ENCODE measurements at regions not wholly inside any gene's neighbourhood (a gene's known extent, or its start where the extent isn't known, plus 50 kb on each side); places are given as distances from the start of the nearest gene placed in this dataset.
"Not testable (repeated sequence)": the region's sequence is repeated elsewhere in the genome, so short reads cannot be mapped to it uniquely, and the experiment has no call there.

DNA sequence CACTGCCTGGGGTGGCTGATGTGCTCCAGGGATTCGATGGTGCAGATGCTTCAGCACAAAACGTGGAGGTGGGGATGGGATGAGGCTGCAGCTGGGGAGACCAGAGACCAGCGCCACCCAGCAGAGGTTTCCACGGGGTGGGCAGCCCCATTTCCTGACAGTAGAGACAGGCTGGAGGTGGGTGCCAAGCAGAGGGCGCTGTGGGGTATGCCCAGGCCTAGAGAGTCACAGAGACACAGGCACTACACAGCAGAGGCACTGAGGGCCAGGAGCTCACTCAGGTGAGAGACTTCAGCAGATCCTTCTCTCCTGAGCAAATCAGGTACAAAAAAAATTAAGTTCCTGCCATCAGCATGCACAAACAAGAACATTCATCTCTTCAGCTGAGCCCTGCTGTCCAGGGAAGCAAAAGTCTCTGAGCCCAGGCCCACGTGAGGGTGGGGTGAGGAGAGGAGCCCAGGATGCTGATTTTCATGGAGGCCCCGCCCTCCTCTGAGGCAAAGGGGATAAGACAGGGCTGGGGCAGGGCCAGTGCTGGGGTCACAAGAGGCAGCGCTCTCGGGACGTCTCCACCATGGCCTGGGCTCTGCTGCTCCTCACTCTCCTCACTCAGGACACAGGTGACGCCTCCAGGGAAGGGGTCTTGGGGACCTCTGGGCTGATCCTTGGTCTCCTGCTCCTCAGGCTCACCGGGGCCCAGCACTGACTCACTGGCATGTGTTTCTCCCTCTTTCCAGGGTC, 53.1 kb downstream of the GGTLC2 start:
- DNase-seq (ENCODE audit: low read depth, low spot score) = no peak
- no peak overlapping the region for H3K27ac ChIP-seq

GRCh38 chr22:22698263-22698750, 53.9 kb downstream of the GGTLC2 start:
- no peak overlapping the region for H3K27ac ChIP-seq
- no peak for DNase-seq (ENCODE audit: low read depth, low spot score)

DNA sequence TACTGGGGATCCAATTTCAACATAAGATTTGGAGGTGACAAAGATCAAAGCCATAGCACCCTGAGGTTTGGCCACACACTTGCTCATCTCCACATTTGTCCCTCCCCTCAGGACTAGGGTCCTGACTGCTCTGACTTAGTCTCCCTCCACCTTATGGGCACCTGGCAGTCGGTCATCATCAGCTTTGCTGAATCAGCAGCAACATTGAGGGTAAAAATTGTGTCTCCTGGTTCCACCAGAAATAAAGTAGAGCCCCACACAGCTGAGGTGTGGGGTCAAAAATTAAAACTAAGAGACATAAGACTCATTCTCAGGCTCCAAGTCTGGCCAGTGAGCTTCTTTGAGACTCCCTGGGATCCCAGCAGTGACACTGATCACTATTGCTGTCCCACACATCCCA, 56.2 kb downstream of the GGTLC2 start:
- no peak for DNase-seq (ENCODE audit: low read depth, low spot score)
- no peak overlapping the region for H3K27ac ChIP-seq

- not testable (repeated sequence) for H3K27ac ChIP-seq; DNase-seq (ENCODE audit: low read depth, low spot score)
Observed at GRCh38 chr22:22701557-22701956, 57.1 kb downstream of the GGTLC2 start.

- H3K27ac ChIP-seq = no peak overlapping the region
- no peak for DNase-seq (ENCODE audit: low read depth, low spot score)
Observed at GRCh38 chr22:22702237-22703202, 58.1 kb downstream of the GGTLC2 start.

DNA sequence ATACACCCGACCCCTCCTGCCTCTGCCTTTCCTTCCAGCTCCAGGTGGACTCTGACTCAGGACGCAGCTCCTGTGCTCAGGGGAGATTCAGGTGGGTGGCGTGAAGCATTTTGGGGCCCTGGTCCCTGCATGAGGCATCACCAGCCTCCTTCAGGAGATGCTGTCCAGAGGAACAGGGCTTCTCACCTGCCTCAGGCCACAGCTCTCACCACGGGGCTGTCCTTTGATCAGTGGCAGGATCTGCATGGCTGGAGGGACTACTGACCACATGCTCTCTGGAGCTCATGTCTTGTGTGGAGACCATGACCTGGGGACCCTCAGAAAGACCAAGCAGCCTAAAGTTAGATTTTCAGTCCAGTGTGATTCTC, 58.8 kb downstream of the GGTLC2 start:
- no peak overlapping the region for H3K27ac ChIP-seq
- no peak for DNase-seq (ENCODE audit: low read depth, low spot score)

DNA sequence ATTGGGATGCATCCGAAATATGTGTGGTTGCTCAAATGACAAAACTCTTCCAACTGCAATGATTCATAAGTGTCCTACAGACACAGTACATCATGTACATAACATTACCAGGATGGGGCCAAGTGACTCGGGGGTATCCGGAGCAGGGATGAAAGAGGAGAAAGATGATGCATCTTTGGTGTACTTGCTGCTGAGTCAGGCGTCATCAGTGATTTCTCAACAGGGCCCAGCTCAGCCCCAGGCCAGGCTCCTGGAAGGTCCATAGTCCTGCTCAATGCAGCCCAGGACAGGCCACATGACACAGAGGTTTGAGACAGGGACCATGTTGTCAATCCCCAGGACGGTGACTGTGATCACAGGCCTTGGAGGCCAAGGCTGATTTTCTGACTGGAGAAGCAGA, 59.3 kb downstream of the GGTLC2 start:
- no peak overlapping the region for H3K27ac ChIP-seq
- no peak for DNase-seq (ENCODE audit: low read depth, low spot score)

- DNase-seq (ENCODE audit: low read depth, low spot score) = no peak
- H3K27ac ChIP-seq = no peak overlapping the region
Observed at GRCh38 chr22:22704156-22704946, 59.9 kb downstream of the GGTLC2 start.

DNA sequence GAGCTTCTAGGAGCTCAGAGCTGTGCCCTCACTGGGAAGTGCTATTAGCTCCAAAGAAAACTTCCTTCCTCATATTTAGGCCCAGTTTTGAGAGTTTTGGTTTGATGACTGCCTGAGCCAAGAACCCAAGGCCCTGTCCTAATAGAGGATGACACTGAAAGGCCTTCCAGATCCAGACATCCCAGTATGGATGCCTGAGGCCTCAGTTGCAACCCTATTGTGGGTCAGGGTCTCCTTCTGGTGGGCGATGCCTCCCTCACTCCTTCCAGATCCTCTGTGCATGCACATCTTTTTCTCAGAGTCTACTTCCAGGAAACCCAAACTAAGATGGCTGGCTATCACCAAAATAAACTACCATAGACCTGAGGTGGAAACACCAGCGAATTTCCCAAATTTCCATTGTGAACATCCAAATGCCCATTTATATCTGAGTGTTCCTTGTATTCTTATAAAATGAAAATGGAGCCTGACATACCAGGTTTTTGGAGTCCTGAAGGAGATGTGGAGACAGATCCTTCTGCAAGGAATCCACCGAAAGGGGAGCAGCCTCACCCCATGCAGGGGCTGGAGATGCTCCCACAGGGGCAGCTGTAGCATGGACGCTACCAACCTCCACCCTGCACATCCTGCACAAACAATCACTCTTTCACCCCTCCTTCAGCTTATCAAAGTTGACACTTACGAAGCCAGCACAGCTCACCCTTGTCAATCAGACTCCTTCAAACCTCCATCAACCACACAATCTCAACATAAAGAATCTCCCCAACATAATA, 61.1 kb downstream of the GGTLC2 start:
- H3K27ac ChIP-seq = no peak overlapping the region
- no peak for DNase-seq (ENCODE audit: low read depth, low spot score)

- no peak for DNase-seq (ENCODE audit: low read depth, low spot score)
Observed at GRCh38 chr22:22706253-22706915, 62.0 kb downstream of the GGTLC2 start.

DNA sequence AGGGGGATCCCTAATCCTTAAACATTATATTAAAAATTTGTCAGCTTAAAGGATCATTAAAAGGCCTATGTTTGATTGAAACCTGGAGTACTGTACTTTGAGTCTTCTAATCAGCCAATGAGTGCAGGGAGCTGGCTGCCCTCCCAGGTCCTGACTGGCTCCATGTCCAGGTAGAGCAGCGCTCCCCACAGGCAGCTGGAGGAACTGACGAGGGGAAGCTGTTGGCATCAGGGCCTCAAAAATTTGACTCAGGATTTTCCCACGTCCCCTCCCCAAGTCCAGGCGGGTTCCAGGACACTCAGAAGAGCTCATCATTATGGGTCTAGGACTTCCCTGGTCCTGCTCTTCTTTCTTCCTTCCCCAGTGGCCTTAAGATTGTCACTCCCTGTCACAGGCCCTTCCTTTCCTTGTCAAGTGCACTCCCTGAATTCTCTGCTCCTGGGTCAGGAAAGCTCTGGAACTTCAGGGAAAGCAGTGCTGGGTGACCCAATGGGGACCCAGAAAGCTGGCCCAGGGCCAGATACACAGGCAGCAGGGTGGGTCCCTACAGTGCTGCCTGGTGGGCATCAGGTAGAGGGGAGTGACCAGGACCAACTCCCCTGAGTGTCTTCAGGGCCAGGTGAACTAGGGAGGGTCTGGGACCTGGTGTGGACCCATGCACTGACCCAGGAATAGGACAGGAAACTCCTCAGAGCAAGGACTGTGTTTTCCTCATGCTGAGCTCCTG, 65.5 kb downstream of the GGTLC2 start:
- DNase-seq (ENCODE audit: low read depth, low spot score) = no peak
- H3K27ac ChIP-seq = no peak overlapping the region

More at GRCh38 chr22:22706253-22706915, 62.0 kb downstream of the GGTLC2 start:
- H3K27ac ChIP-seq = no peak overlapping the region

- H3K27ac ChIP-seq = no peak overlapping the region
- no peak for DNase-seq (ENCODE audit: low read depth, low spot score)
Observed at GRCh38 chr22:22710719-22711531, 66.5 kb downstream of the GGTLC2 start.

DNA sequence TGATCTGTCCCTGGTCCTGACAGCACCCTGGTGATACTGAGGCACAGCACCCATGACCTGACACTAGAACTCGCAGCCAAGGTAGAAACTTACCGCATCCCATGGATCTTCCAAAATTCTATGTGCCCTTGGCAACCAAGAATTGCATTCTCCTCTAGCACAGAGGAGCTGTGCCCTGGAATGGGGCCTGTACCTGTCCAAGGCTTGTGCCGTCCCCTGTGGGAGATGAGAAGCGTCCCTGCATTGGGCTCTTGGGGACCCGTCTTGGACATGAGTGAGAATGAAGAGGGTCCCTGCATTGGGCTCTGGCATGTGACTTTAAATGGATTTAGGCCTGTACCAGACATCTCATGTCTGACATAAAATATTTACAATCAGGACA, 67.1 kb downstream of the GGTLC2 start:
- no peak overlapping the region for H3K27ac ChIP-seq
- DNase-seq (ENCODE audit: low read depth, low spot score) = no peak

GRCh38 chr22:22712092-22712658, 67.8 kb downstream of the GGTLC2 start:
- DNase-seq (ENCODE audit: low read depth, low spot score) = no peak
- no peak overlapping the region for H3K27ac ChIP-seq

DNA sequence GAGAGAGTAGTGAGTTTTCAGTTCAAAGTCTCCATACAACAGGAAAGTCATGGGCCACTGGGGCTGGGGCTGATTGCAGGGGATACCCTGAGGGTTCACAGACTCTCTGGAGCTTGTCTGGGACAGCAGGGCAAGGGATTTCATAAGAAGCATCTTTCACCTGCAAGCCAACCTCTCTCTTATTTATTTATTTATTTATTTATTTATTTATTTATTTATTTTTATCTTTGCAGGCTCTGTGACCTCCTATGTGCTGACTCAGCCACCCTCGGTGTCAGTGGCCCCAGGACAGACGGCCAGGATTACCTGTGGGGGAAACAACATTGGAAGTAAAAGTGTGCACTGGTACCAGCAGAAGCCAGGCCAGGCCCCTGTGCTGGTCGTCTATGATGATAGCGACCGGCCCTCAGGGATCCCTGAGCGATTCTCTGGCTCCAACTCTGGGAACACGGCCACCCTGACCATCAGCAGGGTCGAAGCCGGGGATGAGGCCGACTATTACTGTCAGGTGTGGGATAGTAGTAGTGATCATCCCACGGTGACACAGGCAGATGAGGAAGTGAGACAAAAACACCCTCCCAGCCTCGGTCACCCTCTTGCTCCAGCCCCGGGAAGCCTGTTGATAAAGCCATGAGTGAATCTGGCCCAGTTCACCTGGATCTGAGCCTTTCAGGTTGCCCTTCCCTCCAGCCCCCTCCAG, 68.4 kb downstream of the GGTLC2 start:
- no peak for DNase-seq (ENCODE audit: low read depth, low spot score)
- no peak overlapping the region for H3K27ac ChIP-seq

DNA sequence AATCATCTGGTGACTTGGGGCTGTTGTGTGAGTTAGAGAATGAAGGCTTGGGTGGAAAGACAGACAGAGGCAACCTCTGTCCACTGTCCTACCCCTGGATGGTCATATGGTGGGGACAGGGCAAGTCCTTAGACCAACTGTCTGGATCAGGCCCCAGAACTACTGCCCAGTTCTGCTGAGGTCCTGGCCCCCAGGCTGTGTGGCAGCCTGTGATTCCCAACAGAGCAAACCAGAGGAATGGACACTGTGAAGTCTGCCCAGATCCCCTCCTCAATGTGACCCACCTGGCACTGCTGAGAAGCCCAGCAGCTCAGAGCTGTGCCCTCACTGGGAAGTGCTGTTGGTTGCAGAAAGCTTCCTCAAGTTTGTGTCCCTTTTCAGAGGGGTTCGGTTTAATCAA, 69.0 kb downstream of the GGTLC2 start:
- H3K27ac ChIP-seq = no peak overlapping the region
- no peak for DNase-seq (ENCODE audit: low read depth, low spot score)

All from epithelial cell of prostate (primary cell).